SK-N-SH (cell line): ENCODE measurements at regions not wholly inside any gene's neighbourhood (a gene's known extent, or its start where the extent isn't known, plus 50 kb on each side); places are given as distances from the start of the nearest gene placed in this dataset.

Experiments used
- CTCF ChIA-PET: fragments of 300-600, 350-600 bp; formaldehyde crosslinking; extraction: SDS; loops from one replicate; lab custom pipeline; 2021; lab: Yijun Ruan, JAX
- POLR2A ChIA-PET: fragments of 350-600 bp; sonication (Branson Sonifier 250); formaldehyde crosslinking; extraction: SDS; loops from one replicate; lab custom pipeline; 2020; ENCODE audit warnings: antibody characterized with exemption, inconsistent platforms; lab: Yijun Ruan, JAX
- DNase-seq: peaks from one replicate; pipeline ENCODE4 v3.0.0; 2012
- H2AFZ ChIP-seq: fragments of 200-600 bp; sonication (generic); 2 replicates; pipeline ENCODE4 v1.8.1; 2016; ENCODE audit warnings: antibody characterized with exemption, mild to moderate bottlenecking, low read depth
- H3F3A ChIP-seq: fragments of 200-600 bp; sonication (generic); replicated peaks from 2 replicates; pipeline ENCODE3; 2016; ENCODE audit warnings: antibody characterized with exemption, mild to moderate bottlenecking; ENCODE audit not compliant: insufficient read depth
- H3K27ac ChIP-seq, 2 experiments: fragments of 200-500 bp in 1 of 2; fragments of 200-600 bp in 1 of 2; sonication (Bioruptor generic) in 1 of 2; sonication (generic), shearing (Covaris generic) in 1 of 2; 2 replicates each; pipeline versions ENCODE4 v1.5.1 to v1.6.1; 2014 to 2016; ENCODE audit warnings: low read depth in 2 of 2, inconsistent platforms in 1 of 2, low read length in 1 of 2, mild to moderate bottlenecking in 1 of 2, mixed read lengths in 1 of 2
- H3K27me3 ChIP-seq: fragments of 200-600 bp; sonication (generic), shearing (Covaris generic); 2 replicates; pipeline ENCODE4 v1.6.1; 2016; ENCODE audit warnings: mixed run types; ENCODE audit not compliant: insufficient read depth
- H3K36me3 ChIP-seq, 2 experiments: fragments of 200-500 bp in 1 of 2; fragments of 200-600 bp in 1 of 2; sonication (Bioruptor generic) in 1 of 2; sonication (generic) in 1 of 2; replicated peaks in 1 of 2; 2 replicates each; pipeline versions ENCODE3 to v1.5.1; 2014 to 2016; ENCODE audit warnings: low read length in 1 of 2, mild to moderate bottlenecking in 1 of 2; ENCODE audit not compliant: insufficient read depth in 2 of 2, control insufficient read depth in 1 of 2
- H3K4me1 ChIP-seq, 2 experiments: fragments of 200-500 bp in 1 of 2; fragments of 200-600 bp in 1 of 2; sonication (Bioruptor generic) in 1 of 2; sonication (generic), shearing (Covaris generic) in 1 of 2; 2 replicates each; pipeline versions ENCODE4 v1.5.1 to v1.6.1; 2014 to 2016; ENCODE audit warnings: low read depth in 1 of 2, low read length in 1 of 2, mixed run types in 1 of 2; ENCODE audit not compliant: insufficient read depth in 2 of 2, control insufficient read depth in 1 of 2
- H3K4me2 ChIP-seq: fragments of 200-600 bp; sonication (generic), shearing (Covaris generic); 2 replicates; pipeline ENCODE4 v1.6.1; 2017; ENCODE audit warnings: mixed run types
- H3K4me3 ChIP-seq, 2 experiments: fragments of 200-500 bp in 1 of 2; fragments of 200-600 bp in 1 of 2; sonication (Bioruptor generic) in 1 of 2; sonication (generic), shearing (Covaris generic) in 1 of 2; 2 replicates each; pipeline versions ENCODE4 v1.5.1 to v1.8.1; 2014 to 2016; ENCODE audit warnings: low read depth in 2 of 2, inconsistent platforms in 1 of 2, low read length in 1 of 2, mild to moderate bottlenecking in 1 of 2, mixed read lengths in 1 of 2, moderate library complexity in 1 of 2
- H3K79me2 ChIP-seq: fragments of 200-600 bp; sonication (generic); 2 replicates; pipeline ENCODE4 v1.8.1; 2017; ENCODE audit warnings: mild to moderate bottlenecking; ENCODE audit not compliant: insufficient read depth
- H3K9ac ChIP-seq: fragments of 200-600 bp; sonication (generic); 2 replicates; pipeline ENCODE4 v1.6.1; 2017; ENCODE audit warnings: mixed run types
- H3K9me2 ChIP-seq: fragments of 200-600 bp; sonication (generic); 2 replicates; pipeline ENCODE4 v1.6.1; 2017; ENCODE audit warnings: mixed run types
- H3K9me3 ChIP-seq: fragments of 200-600 bp; sonication (generic); 2 replicates; pipeline ENCODE4 v1.6.1; 2017; ENCODE audit warnings: mixed run types, mild to moderate bottlenecking, moderate library complexity
- H4K20me1 ChIP-seq: fragments of 200-600 bp; sonication (generic); 2 replicates; pipeline ENCODE4 v1.6.1; 2017; ENCODE audit warnings: mild to moderate bottlenecking, mixed run types; ENCODE audit not compliant: insufficient read depth
- FOSL2 ChIP-seq: IDR thresholded peaks from 2 replicates; pipeline ENCODE4 v1.4.0; 2012; ENCODE audit warnings: low read depth, mild to moderate bottlenecking, moderate library complexity, borderline replicate concordance
- FOXJ3 ChIP-seq: sonication (generic); formaldehyde crosslinking; IDR thresholded peaks from 2 replicates; pipeline ENCODE4 v1.5.1; 2020; ENCODE audit warnings: mild to moderate bottlenecking, missing genetic modification reagents
- FOXM1 ChIP-seq: IDR thresholded peaks from 2 replicates; pipeline ENCODE4 v1.4.0; 2012; ENCODE audit warnings: low read depth, mild to moderate bottlenecking
- GABPA ChIP-seq: IDR thresholded peaks from 2 replicates; pipeline ENCODE4 v1.4.0; 2012; ENCODE audit warnings: low read depth, mild to moderate bottlenecking
- GATA2 ChIP-seq: sonication (generic); formaldehyde crosslinking; IDR thresholded peaks from 2 replicates; pipeline ENCODE4 v1.5.0; 2020; ENCODE audit warnings: mild to moderate bottlenecking, missing genetic modification reagents
- IRF3 ChIP-seq: fragments of 150-350 bp; IDR thresholded peaks from 2 replicates; pipeline ENCODE4 v1.6.1; 2016; ENCODE audit warnings: mild to moderate bottlenecking, low read depth, low read length
- MEF2A ChIP-seq: IDR thresholded peaks from 2 replicates; pipeline ENCODE4 v1.4.0; 2012; ENCODE audit warnings: low read depth, borderline replicate concordance
- MXI1 ChIP-seq: IDR thresholded peaks from 2 replicates; pipeline ENCODE4 v1.6.1; 2012; ENCODE audit warnings: mild to moderate bottlenecking, low read depth, low read length, improper control_type of control experiment
- NRF1 ChIP-seq: IDR thresholded peaks from 2 replicates; pipeline ENCODE4 v1.6.1; 2012; ENCODE audit warnings: low read depth, mild to moderate bottlenecking, low read length
- RCOR1 ChIP-seq: fragments of 150-350 bp; IDR thresholded peaks from 2 replicates; pipeline ENCODE4 v1.6.1; 2017; ENCODE audit warnings: antibody characterized with exemption, low read length
- SMC3 ChIP-seq: IDR thresholded peaks from 2 replicates; pipeline ENCODE4 v1.6.1; 2012; ENCODE audit warnings: low read depth, low read length, improper control_type of control experiment
- TAF1 ChIP-seq: IDR thresholded peaks from 2 replicates; pipeline ENCODE4 v1.6.1; 2012; ENCODE audit warnings: low read depth, mild to moderate bottlenecking, low read length, moderate library complexity, borderline replicate concordance
- YY1 ChIP-seq: IDR thresholded peaks from 2 replicates; pipeline ENCODE4 v1.4.0; 2012; ENCODE audit warnings: low read depth, mild to moderate bottlenecking
- whole genome bisulfite sequencing: methylation state at CpG from one replicate; pipeline ENCODE4 v1.1.6; 2017; ENCODE audit warnings: low lambda C conversion rate; 5-methylcytosine and 5-hydroxymethylcytosine counted together
- TF ChIP-seq, protein P1 (sequence below): IDR thresholded peaks from 2 replicates; pipeline ENCODE4 v1.4.0; 2012; ENCODE audit warnings: low read depth, borderline replicate concordance

GRCh38 chr18:40186677-40187076 lies 1768.4 kb upstream of the PIK3C3 start (continued):
- TF ChIP-seq SMC3 (no peak), TAF1 (no peak), GABPA (no peak), RCOR1 (no peak), FOXJ3 (no peak), FOSL2 (no peak)

GRCh38 chr18:40179729-40180461 lies 1775.1 kb upstream of the PIK3C3 start:
- CTCF ChIA-PET, result no interaction called here

GRCh38 chr18:40168026-40168425 lies 1787.0 kb upstream of the PIK3C3 start:
- TF ChIP-seq GATA2 (no peak), IRF3 (no peak), FOXM1 (no peak)
- TF ChIP-seq, protein P1, sequence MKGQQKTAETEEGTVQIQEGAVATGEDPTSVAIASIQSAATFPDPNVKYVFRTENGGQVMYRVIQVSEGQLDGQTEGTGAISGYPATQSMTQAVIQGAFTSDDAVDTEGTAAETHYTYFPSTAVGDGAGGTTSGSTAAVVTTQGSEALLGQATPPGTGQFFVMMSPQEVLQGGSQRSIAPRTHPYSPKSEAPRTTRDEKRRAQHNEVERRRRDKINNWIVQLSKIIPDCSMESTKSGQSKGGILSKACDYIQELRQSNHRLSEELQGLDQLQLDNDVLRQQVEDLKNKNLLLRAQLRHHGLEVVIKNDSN, result no peak
- H3K79me2 ChIP-seq, result no peaks in the 10 kb centered on the region
- POLR2A ChIA-PET, result no interaction called here
- H2AFZ ChIP-seq, result no peak overlapping the region
- H4K20me1 ChIP-seq, result no peaks in the 10 kb centered on the region
- WGBS, result 31% methylated on average over 1 of the region's 1 CpG
- no peak overlapping the region for H3K9ac ChIP-seq
- H3K9me2 ChIP-seq, result no peaks in the 10 kb centered on the region
- no peak for DNase-seq
- CTCF ChIA-PET, result interaction anchor here (0.6 to 3.4 kb wide), 2 partner anchors 9 to 450 kb away, joined by 3 to 13 read pairs; no protein-coding TSS in a partner anchor
- no peaks in the 10 kb centered on the region for H3K36me3 ChIP-seq
- no peaks in the 10 kb centered on the region for H3K9me3 ChIP-seq
- H3K27ac ChIP-seq, result no peak overlapping the region
- H3K4me1 ChIP-seq, result no peaks in the 10 kb centered on the region
- H3K27me3 ChIP-seq, result no peaks in the 10 kb centered on the region
- H3F3A ChIP-seq, result no peaks in the 10 kb centered on the region
- no peak overlapping the region for H3K4me3 ChIP-seq
- H3K4me2 ChIP-seq, result no peak overlapping the region

More at GRCh38 chr18:40179729-40180461, 1775.1 kb upstream of the PIK3C3 start:
- H3K9me3 ChIP-seq, result no peaks in the 10 kb centered on the region; the same call in 1 of the 2 replicates
- H3K4me3 ChIP-seq, result no peak overlapping the region
- no peak overlapping the region for H3K4me2 ChIP-seq
- no peak for DNase-seq
- no peaks in the 10 kb centered on the region for H3K27me3 ChIP-seq
- no peaks in the 10 kb centered on the region for H3F3A ChIP-seq
- POLR2A ChIA-PET, result no interaction called here
- no peak overlapping the region for H3K27ac ChIP-seq
- H3K4me1 ChIP-seq, result no peaks in the 10 kb centered on the region
- 7% methylated on average over 1 of the region's 2 CpGs for WGBS
- H3K79me2 ChIP-seq, result no peaks in the 10 kb centered on the region
- no peaks in the 10 kb centered on the region for H4K20me1 ChIP-seq
- H2AFZ ChIP-seq, result no peak overlapping the region
- no peaks in the 10 kb centered on the region for H3K9me2 ChIP-seq
- TF ChIP-seq FOXJ3 (no peak), YY1 (no peak), IRF3 (no peak), MXI1 (no peak), NRF1 (no peak), MEF2A (no peak), GABPA (no peak)
- no peak overlapping the region for H3K9ac ChIP-seq
- no peaks in the 10 kb centered on the region for H3K36me3 ChIP-seq
